Right atrium auricular region (tissue), 2 donors: ENCODE measurements at regions not wholly inside any gene's neighbourhood (a gene's known extent, or its start where the extent isn't known, plus 50 kb on each side); places are given as distances from the start of the nearest gene placed in this dataset.

Experiments used
- DNase-seq: peaks from one replicate; pipeline ENCODE4 v3.0.0-alpha.2; 2019; ENCODE audit warnings: low spot score
- H3K27ac ChIP-seq, 2 donors: fragments of 200-600 bp; sonication (generic); 1 replicate in 1 of 2; 2 replicates in 1 of 2; pipeline ENCODE4 v1.5.1; 2016 to 2019
- H3K27me3 ChIP-seq, 2 donors: fragments of 200-600 bp; sonication (generic); one replicate each; pipeline versions ENCODE4 v1.5.1 to v1.6.0; 2017 to 2019
- H3K36me3 ChIP-seq: fragments of 200-600 bp; sonication (generic); one replicate; pipeline ENCODE4 v1.5.1; 2016
- H3K4me1 ChIP-seq, 2 donors: fragments of 200-600 bp; sonication (generic); one replicate each; pipeline versions ENCODE4 v1.5.1 to v1.6.0; 2017 to 2019
- H3K4me3 ChIP-seq, 2 donors: fragments of 200-600 bp; sonication (generic); 1 replicate in 1 of 2; 2 replicates in 1 of 2; pipeline ENCODE4 v1.5.1; 2017 to 2019; ENCODE audit warnings: mild to moderate bottlenecking in 1 of 2, moderate library complexity in 1 of 2
- H3K9me3 ChIP-seq, 2 donors: fragments of 200-600 bp; sonication (generic); one replicate each; pipeline ENCODE4 v1.5.1; 2019
- TF ChIP-seq, protein P1 (sequence below), 2 donors: fragments of 200-600 bp; sonication (generic); IDR thresholded peaks; one replicate each; pipeline ENCODE4 v1.5.1; 2019; ENCODE audit warnings: antibody characterized with exemption in 2 of 2

DNA sequence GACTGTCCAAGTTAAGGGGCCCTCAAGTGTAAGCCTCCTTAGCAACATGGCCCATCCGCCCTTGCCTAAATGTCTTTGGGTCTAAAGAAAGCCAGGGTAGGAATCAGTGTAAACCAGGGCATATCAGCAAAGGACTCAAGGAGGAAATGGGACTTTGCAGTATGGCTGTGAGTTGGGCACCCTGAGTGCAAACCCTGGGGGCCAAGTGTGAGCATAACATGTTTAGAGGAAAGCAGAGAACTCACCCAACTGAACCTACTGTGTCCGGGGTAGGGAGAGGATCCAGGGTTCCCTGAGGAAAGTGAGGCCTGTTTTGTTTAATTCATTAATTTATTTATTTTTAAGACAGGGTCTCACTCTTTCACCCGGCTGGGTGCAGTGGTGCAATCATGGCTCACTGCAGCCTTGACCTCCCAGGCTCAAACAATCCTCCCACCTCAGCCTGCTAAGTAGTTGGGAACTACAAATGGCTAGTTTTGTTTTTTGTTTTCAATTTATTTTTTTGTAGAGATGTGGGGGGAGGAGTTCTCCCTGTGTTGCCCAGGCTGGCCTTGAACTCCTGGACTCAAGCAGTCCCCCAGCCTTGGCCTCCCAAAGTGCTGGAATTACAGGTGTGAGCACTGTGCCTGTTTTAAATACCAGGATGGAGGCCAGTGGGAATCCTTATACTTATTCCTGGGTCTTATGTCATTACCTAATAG lies 51.0 kb upstream of the ACTR3 start:
- Histone ChIP-seq H3K27ac (no peak overlapping the region), H3K4me3 (no peak overlapping the region), H3K4me1 (no peaks in the 10 kb centered on the region), H3K27me3 (no peaks in the 10 kb centered on the region), H3K36me3 (no peaks in the 10 kb centered on the region), H3K9me3 (no peaks in the 10 kb centered on the region)
- TF ChIP-seq, protein P1, sequence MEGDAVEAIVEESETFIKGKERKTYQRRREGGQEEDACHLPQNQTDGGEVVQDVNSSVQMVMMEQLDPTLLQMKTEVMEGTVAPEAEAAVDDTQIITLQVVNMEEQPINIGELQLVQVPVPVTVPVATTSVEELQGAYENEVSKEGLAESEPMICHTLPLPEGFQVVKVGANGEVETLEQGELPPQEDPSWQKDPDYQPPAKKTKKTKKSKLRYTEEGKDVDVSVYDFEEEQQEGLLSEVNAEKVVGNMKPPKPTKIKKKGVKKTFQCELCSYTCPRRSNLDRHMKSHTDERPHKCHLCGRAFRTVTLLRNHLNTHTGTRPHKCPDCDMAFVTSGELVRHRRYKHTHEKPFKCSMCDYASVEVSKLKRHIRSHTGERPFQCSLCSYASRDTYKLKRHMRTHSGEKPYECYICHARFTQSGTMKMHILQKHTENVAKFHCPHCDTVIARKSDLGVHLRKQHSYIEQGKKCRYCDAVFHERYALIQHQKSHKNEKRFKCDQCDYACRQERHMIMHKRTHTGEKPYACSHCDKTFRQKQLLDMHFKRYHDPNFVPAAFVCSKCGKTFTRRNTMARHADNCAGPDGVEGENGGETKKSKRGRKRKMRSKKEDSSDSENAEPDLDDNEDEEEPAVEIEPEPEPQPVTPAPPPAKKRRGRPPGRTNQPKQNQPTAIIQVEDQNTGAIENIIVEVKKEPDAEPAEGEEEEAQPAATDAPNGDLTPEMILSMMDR (IDR thresholded peaks at IDR 0.05) = no peak
- DNase-seq = no peak

DNA sequence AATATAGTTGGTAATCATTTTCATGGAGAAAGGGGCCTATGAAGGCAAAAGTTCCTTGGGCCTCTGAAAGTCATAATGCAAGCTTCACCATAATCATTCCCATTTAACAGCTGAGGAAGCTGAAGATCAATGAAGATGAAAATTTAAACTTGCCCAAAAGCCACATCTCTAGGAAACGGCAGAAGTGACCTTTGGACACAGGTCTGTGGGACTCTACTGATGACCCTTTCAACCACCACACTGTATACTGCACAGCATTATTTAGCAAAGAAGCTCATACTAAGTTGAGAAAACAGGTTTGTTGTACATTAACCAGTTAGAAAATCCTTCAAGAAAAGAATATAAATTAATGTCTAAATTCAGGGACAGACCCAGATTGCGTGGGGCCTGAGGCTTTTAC lies 51.6 kb upstream of the ACTR3 start:
- Histone ChIP-seq H3K4me1 (no peaks in the 10 kb centered on the region), H3K4me3 (no peak overlapping the region), H3K36me3 (no peaks in the 10 kb centered on the region), H3K27ac (no peak overlapping the region), H3K9me3 (no peaks in the 10 kb centered on the region), H3K27me3 (no peaks in the 10 kb centered on the region)
- TF ChIP-seq, protein P1 (IDR thresholded peaks at IDR 0.05) = no peak
- DNase-seq = no peak

DNA sequence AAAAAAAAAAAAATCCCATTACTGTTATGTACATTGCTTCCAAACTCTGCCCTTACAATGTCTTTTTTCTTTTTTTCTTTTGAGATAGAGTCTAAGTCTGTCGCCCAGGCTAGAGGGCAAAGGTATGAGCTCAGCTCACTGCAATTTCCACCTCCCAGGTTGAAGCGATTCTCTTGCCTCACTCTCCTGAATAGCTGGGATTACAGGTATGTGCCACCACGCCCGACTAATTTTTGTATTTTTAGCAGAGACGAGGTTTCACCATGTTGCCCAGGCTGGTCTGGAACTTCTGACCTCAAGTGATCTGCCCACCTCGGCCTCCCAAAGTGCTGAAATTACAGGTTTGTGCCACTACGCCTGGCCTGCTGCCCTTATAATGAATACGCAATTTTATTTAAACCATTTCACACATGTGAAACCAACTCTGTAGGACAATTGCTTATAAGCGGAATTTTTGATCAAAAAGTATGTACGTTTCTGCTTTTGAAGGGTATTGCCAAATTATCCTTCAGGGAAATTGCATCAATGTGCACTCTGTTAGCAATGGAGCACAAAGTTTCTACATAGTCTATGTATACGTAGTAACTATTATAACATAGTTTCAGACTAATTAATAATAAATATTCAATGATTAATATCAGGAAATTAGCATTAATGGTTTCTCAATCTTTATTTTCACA lies 55.7 kb upstream of the ACTR3 start:
- H3K27me3 ChIP-seq = no peaks in the 10 kb centered on the region
- no peaks in the 10 kb centered on the region for H3K9me3 ChIP-seq
- TF ChIP-seq, protein P1 (IDR thresholded peaks at IDR 0.05) = no peak
- H3K36me3 ChIP-seq = no peaks in the 10 kb centered on the region
- H3K4me3 ChIP-seq = no peak overlapping the region
- H3K27ac ChIP-seq = no peak overlapping the region
- no peak for DNase-seq
- no peaks in the 10 kb centered on the region for H3K4me1 ChIP-seq

DNA sequence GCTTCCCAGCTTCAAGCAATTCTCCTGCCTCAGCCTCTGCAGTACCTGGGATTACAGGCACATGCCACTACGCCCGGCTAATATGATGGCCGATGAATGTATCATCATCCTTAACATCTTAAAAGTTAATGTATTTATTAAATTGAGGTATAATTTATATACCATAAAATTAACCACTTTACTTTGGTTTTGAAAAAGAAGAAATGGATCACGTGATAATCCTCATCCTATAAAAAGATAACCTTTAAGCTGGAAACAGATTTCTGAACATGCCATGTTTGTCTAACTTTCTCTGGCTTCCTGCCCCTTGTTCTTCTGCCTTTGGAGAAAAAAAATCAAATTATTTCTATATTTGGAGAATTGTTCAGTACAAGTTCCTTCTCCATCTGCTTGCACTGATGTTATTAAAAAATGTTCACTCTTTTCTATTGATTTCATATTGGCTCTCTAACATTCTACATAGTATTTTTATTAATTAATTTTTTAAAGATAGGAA lies 57.0 kb upstream of the ACTR3 start:
- H3K4me3 ChIP-seq = no peak overlapping the region
- H3K36me3 ChIP-seq = no peaks in the 10 kb centered on the region
- DNase-seq = no peak
- H3K9me3 ChIP-seq = no peaks in the 10 kb centered on the region
- TF ChIP-seq, protein P1 (IDR thresholded peaks at IDR 0.05) = no peak
- no peaks in the 10 kb centered on the region for H3K4me1 ChIP-seq
- no peak overlapping the region for H3K27ac ChIP-seq
- H3K27me3 ChIP-seq = no peaks in the 10 kb centered on the region

DNA sequence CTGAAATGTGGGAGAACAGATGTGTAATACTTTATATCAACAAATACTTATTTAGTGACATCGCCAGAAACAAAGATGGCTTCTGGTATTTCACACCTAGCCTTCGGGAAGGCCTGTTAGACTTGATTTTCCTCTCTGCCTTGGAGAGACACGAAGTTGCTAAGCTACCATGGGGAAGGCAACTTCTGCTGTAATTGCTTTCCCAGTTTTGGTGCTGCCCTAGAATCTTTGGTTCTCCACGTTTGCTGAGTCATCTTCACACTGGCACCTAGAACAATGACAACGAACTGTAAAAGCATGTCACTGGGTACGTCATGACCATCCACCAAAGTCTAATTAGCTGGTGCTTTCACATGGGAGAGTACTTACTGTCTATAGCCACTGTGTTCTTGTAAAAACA lies 58.7 kb upstream of the ACTR3 start:
- Histone ChIP-seq H3K4me3 (no peak overlapping the region), H3K36me3 (no peaks in the 10 kb centered on the region), H3K4me1 (no peaks in the 10 kb centered on the region), H3K9me3 (no peaks in the 10 kb centered on the region), H3K27ac (no peak overlapping the region), H3K27me3 (no peaks in the 10 kb centered on the region)
- TF ChIP-seq, protein P1 (IDR thresholded peaks at IDR 0.05) = no peak
- no peak for DNase-seq
